22Rv1 (cell line): ENCODE measurements at regions not wholly inside any gene's neighbourhood (a gene's known extent, or its start where the extent isn't known, plus 50 kb on each side); places are given as distances from the start of the nearest gene placed in this dataset.

Experiments
- ZFX ChIP-seq: fragments of 450-650 bp; IDR thresholded peaks from 2 replicates; pipeline ENCODE4 v1.6.1; 2017; ENCODE audit warnings: antibody characterized with exemption, borderline replicate concordance
- TF ChIP-seq, protein P1 (sequence below): fragments of 450-650 bp; IDR thresholded peaks from 2 replicates; pipeline ENCODE4 v1.5.1; 2017; ENCODE audit warnings: mild to moderate bottlenecking

GRCh38 chr2:64823794-64824193, 165.4 kb upstream of the SLC1A4 start:
- TF ChIP-seq, protein P1, sequence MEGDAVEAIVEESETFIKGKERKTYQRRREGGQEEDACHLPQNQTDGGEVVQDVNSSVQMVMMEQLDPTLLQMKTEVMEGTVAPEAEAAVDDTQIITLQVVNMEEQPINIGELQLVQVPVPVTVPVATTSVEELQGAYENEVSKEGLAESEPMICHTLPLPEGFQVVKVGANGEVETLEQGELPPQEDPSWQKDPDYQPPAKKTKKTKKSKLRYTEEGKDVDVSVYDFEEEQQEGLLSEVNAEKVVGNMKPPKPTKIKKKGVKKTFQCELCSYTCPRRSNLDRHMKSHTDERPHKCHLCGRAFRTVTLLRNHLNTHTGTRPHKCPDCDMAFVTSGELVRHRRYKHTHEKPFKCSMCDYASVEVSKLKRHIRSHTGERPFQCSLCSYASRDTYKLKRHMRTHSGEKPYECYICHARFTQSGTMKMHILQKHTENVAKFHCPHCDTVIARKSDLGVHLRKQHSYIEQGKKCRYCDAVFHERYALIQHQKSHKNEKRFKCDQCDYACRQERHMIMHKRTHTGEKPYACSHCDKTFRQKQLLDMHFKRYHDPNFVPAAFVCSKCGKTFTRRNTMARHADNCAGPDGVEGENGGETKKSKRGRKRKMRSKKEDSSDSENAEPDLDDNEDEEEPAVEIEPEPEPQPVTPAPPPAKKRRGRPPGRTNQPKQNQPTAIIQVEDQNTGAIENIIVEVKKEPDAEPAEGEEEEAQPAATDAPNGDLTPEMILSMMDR = no peak
- no peak for TF ChIP-seq ZFX
